K562 (cell line): ENCODE measurements at regions not wholly inside any gene's neighbourhood (a gene's known extent, or its start where the extent isn't known, plus 50 kb on each side); places are given as distances from the start of the nearest gene placed in this dataset.
"Not testable (repeated sequence)": the region's sequence is repeated elsewhere in the genome, so short reads cannot be mapped to it uniquely, and the experiment has no call there.

ENCODE experiments used
- ATAC-seq: fragments of 200-7000 bp; cut with Tn5 transposase; 3 replicates; pipeline ENCODE4 v1.9.1; 2020; ENCODE audit warnings: moderate library complexity
- BruUV-seq: library from RNA; stranded (reverse); fragments of 400-500 nt; replicated peaks from 2 replicates; lab custom pipeline; 2021; lab: Mats Ljungman, UMichigan
- CTCF ChIA-PET: fragments of 300-600 bp; formaldehyde crosslinking; extraction: SDS; loops from one replicate; lab custom pipeline; 2021; ENCODE audit warnings: low intra/inter-chr PET ratio; lab: Yijun Ruan, JAX
- POLR2A ChIA-PET: fragments of 300-600, 350-650 bp; sonication (Branson Sonifier 250); formaldehyde crosslinking; extraction: SDS; loops from one replicate; lab custom pipeline; 2021; ENCODE audit warnings: antibody characterized with exemption, inconsistent platforms; lab: Yijun Ruan, JAX
- DNase-seq, 4 experiments: peaks; one replicate each; pipeline versions ENCODE4 v3.0.0 to v3.0.0-alpha.2; 2011 to 2018; ENCODE audit warnings: low spot score in 3 of 4, mixed read lengths in 3 of 4; ENCODE audit errors: extremely low read depth in 1 of 4
- FAIRE-seq: peaks from 2 replicates; lab custom pipeline; 2011; peaks lifted over from hg19 to GRCh38; lab: Jason Lieb, UNC
- H2AFZ ChIP-seq: 2 replicates; pipeline ENCODE4 v1.6.0; 2011; ENCODE audit warnings: low read depth, low read length, control low read depth, inconsistent platforms
- H3K27ac ChIP-seq: fragments of 200-600 bp; 3 replicates; pipeline ENCODE4 v1.8.0; 2011; ENCODE audit warnings: low read depth, mild to moderate bottlenecking, control low read depth, inconsistent platforms, low read length, moderate library complexity, mixed read lengths; ENCODE audit errors: extremely low read depth
- H3K27me3 ChIP-seq, 2 experiments: fragments of 300-600 bp in 1 of 2; 2 replicates in 1 of 2; 3 replicates in 1 of 2; pipeline versions ENCODE4 v1.6.0 to v1.8.0; 2011; ENCODE audit warnings: inconsistent platforms in 2 of 2, low read length in 2 of 2, mild to moderate bottlenecking in 1 of 2, mixed read lengths in 1 of 2, moderate library complexity in 1 of 2; ENCODE audit not compliant: control insufficient read depth in 2 of 2, insufficient read depth in 2 of 2
- H3K36me3 ChIP-seq: fragments of 300-600 bp; 3 replicates; pipeline ENCODE4 v1.8.0; 2011; ENCODE audit warnings: mild to moderate bottlenecking, low read length, inconsistent platforms; ENCODE audit not compliant: control insufficient read depth, insufficient read depth
- H3K4me1 ChIP-seq, 2 experiments: fragments of 200-600 bp in 1 of 2; replicated peaks in 1 of 2; 2 replicates in 1 of 2; 3 replicates in 1 of 2; pipeline versions ENCODE4 v1.5.1 to v1.8.0; 2011; ENCODE audit warnings: inconsistent platforms in 2 of 2, low read length in 2 of 2, mild to moderate bottlenecking in 1 of 2, mixed read lengths in 1 of 2, moderate library complexity in 1 of 2; ENCODE audit not compliant: control insufficient read depth in 2 of 2, insufficient read depth in 2 of 2
- H3K4me2 ChIP-seq: 2 replicates; pipeline ENCODE4 v1.6.1; 2011; ENCODE audit warnings: low read length, control low read depth, inconsistent platforms, mixed read lengths; ENCODE audit not compliant: insufficient read depth
- H3K4me3 ChIP-seq: fragments of 200-600 bp; sonication (generic), shearing (Covaris generic); 2 replicates; pipeline ENCODE4 v1.5.1; 2016; ENCODE audit warnings: control low read depth, inconsistent platforms
- H3K79me2 ChIP-seq: fragments of 200-600 bp; 3 replicates; pipeline ENCODE4 v1.8.0; 2011; ENCODE audit warnings: low read length, inconsistent platforms; ENCODE audit not compliant: control insufficient read depth, insufficient read depth
- H3K9ac ChIP-seq, 2 experiments: 2 replicates each; pipeline versions ENCODE4 v1.6.0 to v1.6.1; 2011; ENCODE audit warnings: low read depth in 2 of 2, low read length in 2 of 2, control low read depth in 1 of 2, inconsistent platforms in 1 of 2, mild to moderate bottlenecking in 1 of 2, mixed read lengths in 1 of 2; ENCODE audit not compliant: insufficient read depth in 1 of 2
- H3K9me1 ChIP-seq: one replicate; pipeline ENCODE4 v1.6.0; 2011; ENCODE audit warnings: inconsistent platforms, mild to moderate bottlenecking, low read length, moderate library complexity; ENCODE audit not compliant: control insufficient read depth, insufficient read depth
- H3K9me3 ChIP-seq: replicated peaks from 2 replicates; pipeline ENCODE4 v1.5.1; 2011; ENCODE audit warnings: low read depth, low read length, inconsistent platforms; ENCODE audit not compliant: control insufficient read depth, insufficient read depth
- H4K20me1 ChIP-seq: replicated peaks from 2 replicates; pipeline ENCODE4 v1.6.1; 2011; ENCODE audit warnings: low read length, inconsistent platforms, mixed read lengths; ENCODE audit not compliant: control insufficient read depth, insufficient read depth
- WGBS: fragments of 100-300 bp; shearing (Covaris generic); methylation state at CpG from one replicate; pipeline ENCODE4 v1.1.6; 2016; ENCODE audit warnings: low coverage, mixed read lengths; ENCODE audit not compliant: insufficient coverage; ENCODE audit errors: missing lambda C conversion rate; 5-methylcytosine and 5-hydroxymethylcytosine counted together
- in situ Hi-C: fragments of 300-500 bp; cut with MboI; formaldehyde crosslinking; loops from 4 replicates; pipeline ENCODE4 v1.15.0; 2018; ENCODE audit warnings: inconsistent platforms, mixed read lengths
- intact Hi-C: fragments of 100-400 bp; cut with micrococcal nuclease; formaldehyde crosslinking; loops from 2 replicates; pipeline ENCODE4 v1.14.2; 2022

- H3K9me3 ChIP-seq, in situ Hi-C loops, H3K27me3 ChIP-seq, H3K36me3 ChIP-seq, H4K20me1 ChIP-seq, H3K79me2 ChIP-seq, CTCF ChIA-PET, FAIRE-seq, POLR2A ChIA-PET, H3K27ac ChIP-seq, H3K4me3 ChIP-seq, H2AFZ ChIP-seq, H3K4me1 ChIP-seq, H3K9ac ChIP-seq, H3K9me1 ChIP-seq, H3K4me2 ChIP-seq, intact Hi-C loops, DNase-seq, ATAC-seq, BruUV-seq: not testable (repeated sequence)
- no CpG with 5 or more reads among the region's 3 CpGs for WGBS
Observed at GRCh38 chr1:144034045-144034444, 62.3 kb upstream of the FAM72C start.

GRCh38 chr1:144031550-144031949, 59.8 kb upstream of the FAM72C start:
- H3K9ac ChIP-seq, H2AFZ ChIP-seq, CTCF ChIA-PET, H3K4me3 ChIP-seq, H3K27ac ChIP-seq, intact Hi-C loops, POLR2A ChIA-PET, ATAC-seq, BruUV-seq, DNase-seq, H3K4me1 ChIP-seq, H3K27me3 ChIP-seq, H3K9me1 ChIP-seq, H3K79me2 ChIP-seq, FAIRE-seq, H3K9me3 ChIP-seq, H4K20me1 ChIP-seq, H3K4me2 ChIP-seq, H3K36me3 ChIP-seq, in situ Hi-C loops: not testable (repeated sequence)
- WGBS, result no CpG with 5 or more reads among the region's 2 CpGs

GRCh38 chr1:144026022-144026421, 54.2 kb upstream of the FAM72C start:
- H4K20me1 ChIP-seq, FAIRE-seq, H3K27ac ChIP-seq, H3K4me1 ChIP-seq, intact Hi-C loops, BruUV-seq, H3K36me3 ChIP-seq, H3K9me3 ChIP-seq, CTCF ChIA-PET, H3K4me3 ChIP-seq, H3K27me3 ChIP-seq, H2AFZ ChIP-seq, DNase-seq, POLR2A ChIA-PET, H3K79me2 ChIP-seq, H3K4me2 ChIP-seq, H3K9me1 ChIP-seq, in situ Hi-C loops, H3K9ac ChIP-seq: not testable (repeated sequence)
- peak; percentile 80 for ATAC-seq
- no CpG with 5 or more reads among the region's 2 CpGs for WGBS

GRCh38 chr1:144021690-144022384, 50.1 kb upstream of the FAM72C start:
- H2AFZ ChIP-seq, H3K79me2 ChIP-seq, CTCF ChIA-PET, H3K4me3 ChIP-seq, H4K20me1 ChIP-seq, H3K36me3 ChIP-seq, H3K4me2 ChIP-seq, H3K9ac ChIP-seq, H3K4me1 ChIP-seq, BruUV-seq, H3K27ac ChIP-seq, intact Hi-C loops, H3K9me3 ChIP-seq, DNase-seq, POLR2A ChIA-PET, H3K27me3 ChIP-seq, H3K9me1 ChIP-seq, in situ Hi-C loops, FAIRE-seq: not testable (repeated sequence)
- WGBS, result no CpG with 5 or more reads among the region's 5 CpGs
- peak; percentile 32; the same call in 1 of the 3 replicates for ATAC-seq
